Activated B cell treated with CpG ODN at 0.5 μM for 24 hours (primary cell): ENCODE measurements at regions not wholly inside any gene's neighbourhood (a gene's known extent, or its start where the extent isn't known, plus 50 kb on each side); places are given as distances from the start of the nearest gene placed in this dataset.

Source experiments
- ATAC-seq: fragments of 200-7000 bp; cut with Tn5 transposase; one replicate; pipeline ENCODE4 v1.10.0; 2021; ENCODE audit warnings: low read depth, mild to moderate bottlenecking, moderate library complexity
- CTCF ChIA-PET: fragments of 350-600 bp; sonication (Branson Sonifier 250); formaldehyde crosslinking; loops from one replicate; lab custom pipeline; 2021; ENCODE audit warnings: antibody characterized with exemption; lab: Charles Lee
- POLR2A ChIA-PET: fragments of 350-600 bp; sonication (Branson Sonifier 250); formaldehyde crosslinking; loops from one replicate; lab custom pipeline; 2021; ENCODE audit warnings: antibody characterized with exemption; lab: Charles Lee
- DNase-seq: peaks from one replicate; pipeline ENCODE4 v3.0.0; 2022
- H3K27ac Mint-ChIP-seq: one replicate; pipeline ENCODE4 v1.8.0; 2020; ENCODE audit warnings: mixed read lengths
- H3K27me3 Mint-ChIP-seq: one replicate; pipeline ENCODE4 v1.8.0; 2021; ENCODE audit warnings: mixed read lengths
- H3K36me3 Mint-ChIP-seq: one replicate; pipeline ENCODE4 v1.8.0; 2021; ENCODE audit warnings: low read depth, mixed read lengths
- H3K4me1 Mint-ChIP-seq: one replicate; pipeline ENCODE4 v1.8.0; 2021; ENCODE audit warnings: mixed read lengths
- H3K4me3 Mint-ChIP-seq: one replicate; pipeline ENCODE4 v1.8.0; 2020; ENCODE audit warnings: mild to moderate bottlenecking, mixed read lengths
- H3K9me3 Mint-ChIP-seq: one replicate; pipeline ENCODE4 v1.8.0; 2020; ENCODE audit warnings: mixed read lengths
- CTCF ChIP-seq: fragments of 200-600 bp; IDR thresholded peaks from one replicate; pipeline ENCODE4 v1.8.0; 2022; ENCODE audit warnings: antibody characterized with exemption, mild to moderate bottlenecking
- intact Hi-C: fragments of 100-400 bp; cut with micrococcal nuclease; formaldehyde crosslinking; loops from one replicate; pipeline ENCODE4 v1.15.1; 2024

- ATAC-seq (no peak), DNase-seq (no peak)
- no peaks in the 10 kb centered on the region for H3K36me3 Mint-ChIP-seq
- H3K9me3 Mint-ChIP-seq = peaks cover 3% of the 10 kb centered on the region
- ChIA-PET POLR2A (no interaction called here), CTCF (no interaction called here)
- H3K27ac Mint-ChIP-seq = no peak overlapping the region
- no peak for TF ChIP-seq CTCF
- intact Hi-C loops = no loop called here
- H3K4me3 Mint-ChIP-seq = no peak overlapping the region
- H3K27me3 Mint-ChIP-seq = no peaks in the 10 kb centered on the region
- no peaks in the 10 kb centered on the region for H3K4me1 Mint-ChIP-seq
Measured at GRCh38 chr7:136655414-136655813, 213.0 kb upstream of the CHRM2 start.

- Mint-ChIP-seq H3K36me3 (no peaks in the 10 kb centered on the region), H3K27ac (no peak overlapping the region), H3K27me3 (no peaks in the 10 kb centered on the region), H3K9me3 (peaks cover 5% of the 10 kb centered on the region), H3K4me1 (no peaks in the 10 kb centered on the region), H3K4me3 (no peak overlapping the region)
- TF ChIP-seq CTCF = no peak
- DNase-seq (no peak), ATAC-seq (no peak)
- POLR2A ChIA-PET = no interaction called here
- intact Hi-C loops = no loop called here
- CTCF ChIA-PET = no interaction called here
Measured at GRCh38 chr7:136654406-136654805, 214.0 kb upstream of the CHRM2 start.

- H3K27me3 Mint-ChIP-seq = no peaks in the 10 kb centered on the region
- no peak for TF ChIP-seq CTCF
- H3K4me1 Mint-ChIP-seq = no peaks in the 10 kb centered on the region
- ATAC-seq (no peak), DNase-seq (no peak)
- no peaks in the 10 kb centered on the region for H3K36me3 Mint-ChIP-seq
- CTCF ChIA-PET = no interaction called here
- POLR2A ChIA-PET = no interaction called here
- intact Hi-C loops = no loop called here
- peaks cover 10% of the 10 kb centered on the region for H3K9me3 Mint-ChIP-seq
- no peak overlapping the region for H3K4me3 Mint-ChIP-seq
- no peak overlapping the region for H3K27ac Mint-ChIP-seq
Measured at GRCh38 chr7:136652635-136653370, 215.6 kb upstream of the CHRM2 start.

- no peak for TF ChIP-seq CTCF
- no peak for DNase-seq
- Mint-ChIP-seq H3K4me3 (no peak overlapping the region), H3K27me3 (no peaks in the 10 kb centered on the region), H3K4me1 (no peaks in the 10 kb centered on the region), H3K36me3 (no peaks in the 10 kb centered on the region), H3K9me3 (peaks cover 3% of the 10 kb centered on the region), H3K27ac (no peak overlapping the region)
- ChIA-PET CTCF (no interaction called here), POLR2A (no interaction called here)
- ATAC-seq = no peak
- intact Hi-C loops = no loop called here
Measured at GRCh38 chr7:136640977-136641376, 227.5 kb upstream of the CHRM2 start.

- H3K4me1 Mint-ChIP-seq = no peaks in the 10 kb centered on the region
- no peak overlapping the region for H3K27ac Mint-ChIP-seq
- ATAC-seq (no peak), DNase-seq (no peak)
- no peak overlapping the region for H3K4me3 Mint-ChIP-seq
- H3K36me3 Mint-ChIP-seq = no peaks in the 10 kb centered on the region
- no peaks in the 10 kb centered on the region for H3K27me3 Mint-ChIP-seq
- ChIA-PET POLR2A (no interaction called here), CTCF (no interaction called here)
- TF ChIP-seq CTCF = no peak
- no peaks in the 10 kb centered on the region for H3K9me3 Mint-ChIP-seq
- intact Hi-C loops = no loop called here
Measured at GRCh38 chr7:136637813-136638212, 230.6 kb upstream of the CHRM2 start.
